ENCODE measurements at regions not wholly inside any gene's neighbourhood (a gene's known extent, or its start where the extent isn't known, plus 50 kb on each side); places are given as distances from the start of the nearest gene placed in this dataset.

DNA sequence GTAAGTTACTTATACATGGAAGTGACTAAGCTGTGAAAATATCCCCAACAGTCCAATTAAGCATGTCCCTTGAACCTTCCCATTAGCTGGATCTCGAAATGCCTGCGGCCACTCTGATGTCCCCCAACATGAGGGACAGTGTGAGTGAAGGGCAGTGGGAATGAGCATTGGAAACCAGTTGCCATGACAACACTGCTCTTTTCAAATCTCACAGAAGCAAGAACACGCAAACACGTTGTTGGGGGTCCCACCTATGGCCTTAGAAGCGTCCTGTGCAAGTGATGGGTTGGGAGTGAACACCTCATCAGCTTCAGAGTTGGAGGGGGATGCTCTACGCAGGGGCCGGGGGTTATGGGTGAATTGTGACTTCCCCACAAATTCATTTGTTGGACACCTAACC, 205.9 kb downstream of the NXNL2 start:
- TF ChIP-seq, protein P1, sequence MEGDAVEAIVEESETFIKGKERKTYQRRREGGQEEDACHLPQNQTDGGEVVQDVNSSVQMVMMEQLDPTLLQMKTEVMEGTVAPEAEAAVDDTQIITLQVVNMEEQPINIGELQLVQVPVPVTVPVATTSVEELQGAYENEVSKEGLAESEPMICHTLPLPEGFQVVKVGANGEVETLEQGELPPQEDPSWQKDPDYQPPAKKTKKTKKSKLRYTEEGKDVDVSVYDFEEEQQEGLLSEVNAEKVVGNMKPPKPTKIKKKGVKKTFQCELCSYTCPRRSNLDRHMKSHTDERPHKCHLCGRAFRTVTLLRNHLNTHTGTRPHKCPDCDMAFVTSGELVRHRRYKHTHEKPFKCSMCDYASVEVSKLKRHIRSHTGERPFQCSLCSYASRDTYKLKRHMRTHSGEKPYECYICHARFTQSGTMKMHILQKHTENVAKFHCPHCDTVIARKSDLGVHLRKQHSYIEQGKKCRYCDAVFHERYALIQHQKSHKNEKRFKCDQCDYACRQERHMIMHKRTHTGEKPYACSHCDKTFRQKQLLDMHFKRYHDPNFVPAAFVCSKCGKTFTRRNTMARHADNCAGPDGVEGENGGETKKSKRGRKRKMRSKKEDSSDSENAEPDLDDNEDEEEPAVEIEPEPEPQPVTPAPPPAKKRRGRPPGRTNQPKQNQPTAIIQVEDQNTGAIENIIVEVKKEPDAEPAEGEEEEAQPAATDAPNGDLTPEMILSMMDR (IDR thresholded peaks at IDR 0.05; ENCODE audit: low read depth, low read length): no peak
- no peak for TF ChIP-seq EZH2phosphoT487 (IDR thresholded peaks at IDR 0.05; ENCODE audit: low read depth)
- no peaks in the 10 kb centered on the region for H3K79me2 ChIP-seq (ENCODE audit: low read length)
- no peaks in the 10 kb centered on the region for H3K4me1 ChIP-seq (ENCODE audit: low read length)
- no peaks in the 10 kb centered on the region for H3K36me3 ChIP-seq (replicated peaks; ENCODE audit: low read depth, low read length)
- no peak overlapping the region for H3K9ac ChIP-seq (ENCODE audit: low read length)
- no peaks in the 10 kb centered on the region for H3K9me3 ChIP-seq (ENCODE audit: insufficient read depth, low read length)
- H4K20me1 ChIP-seq (ENCODE audit: insufficient read depth, low read length): no peaks in the 10 kb centered on the region
- H3K27ac ChIP-seq (ENCODE audit: low read length): no peak overlapping the region
- H3K4me2 ChIP-seq (ENCODE audit: low read length): no peak overlapping the region
- no peak overlapping the region for H3K4me3 ChIP-seq (ENCODE audit: low read length)
- peaks cover 5% of the 10 kb centered on the region; the same call in 1 of the 2 replicates for H3K27me3 ChIP-seq (ENCODE audit: low read depth, low read length)
- no peak overlapping the region for H2AFZ ChIP-seq (ENCODE audit: low read depth, low read length)

DNA sequence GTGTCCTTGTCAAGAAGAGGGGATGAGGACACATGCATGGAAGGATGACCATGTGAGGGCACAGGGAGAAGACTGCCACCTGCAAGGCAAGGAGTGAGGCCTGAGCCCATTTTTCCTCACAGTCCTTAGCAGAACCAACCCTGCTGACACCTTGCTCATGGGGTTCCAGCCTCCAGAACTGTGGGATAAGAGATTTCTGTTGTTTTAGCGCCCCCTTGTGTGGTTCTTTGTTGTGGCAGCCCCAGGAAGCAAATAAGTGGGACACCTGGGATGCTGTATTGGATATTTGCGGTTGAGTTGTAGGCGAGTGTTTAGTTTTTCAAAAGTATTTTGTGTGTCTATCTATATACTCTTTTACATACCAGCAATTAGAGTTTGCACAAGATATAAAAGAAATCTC, 206.4 kb downstream of the NXNL2 start:
- Histone ChIP-seq H2AFZ (ENCODE audit: low read depth, low read length) (no peak overlapping the region), H3K4me3 (ENCODE audit: low read length) (no peak overlapping the region), H3K4me2 (ENCODE audit: low read length) (no peak overlapping the region), H4K20me1 (ENCODE audit: insufficient read depth, low read length) (no peaks in the 10 kb centered on the region), H3K9me3 (ENCODE audit: insufficient read depth, low read length) (no peaks in the 10 kb centered on the region), H3K79me2 (ENCODE audit: low read length) (no peaks in the 10 kb centered on the region), H3K27me3 (ENCODE audit: low read depth, low read length) (peaks cover 5% of the 10 kb centered on the region; the same call in 1 of the 2 replicates), H3K36me3 (replicated peaks; ENCODE audit: low read depth, low read length) (no peaks in the 10 kb centered on the region), H3K27ac (ENCODE audit: low read length) (no peak overlapping the region), H3K9ac (ENCODE audit: low read length) (no peak overlapping the region), H3K4me1 (ENCODE audit: low read length) (no peaks in the 10 kb centered on the region)
- TF ChIP-seq, protein P1 (IDR thresholded peaks at IDR 0.05; ENCODE audit: low read depth, low read length): peak; percentile 53
- TF ChIP-seq EZH2phosphoT487 (IDR thresholded peaks at IDR 0.05; ENCODE audit: low read depth): no peak

DNA sequence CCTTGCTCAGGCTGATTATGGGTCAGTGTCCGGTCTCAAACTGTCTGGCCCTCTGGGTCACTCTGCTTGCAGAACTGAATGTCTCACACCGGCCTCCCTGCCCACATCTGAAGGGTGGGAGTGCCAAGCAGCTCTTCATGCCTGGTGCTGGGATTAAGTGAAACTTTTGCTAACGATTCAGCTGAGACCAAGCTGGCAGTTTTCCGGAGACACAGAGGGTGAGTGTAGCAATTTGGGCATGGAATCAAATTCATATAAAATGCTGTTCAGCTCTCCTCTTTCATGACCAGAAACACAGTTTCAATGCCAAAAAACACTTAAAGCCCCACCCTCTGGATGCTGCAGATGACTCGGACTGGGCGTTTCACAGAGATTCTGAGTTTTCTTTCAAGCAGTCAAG, 207.5 kb downstream of the NXNL2 start:
- Histone ChIP-seq H3K9me3 (ENCODE audit: insufficient read depth, low read length) (no peaks in the 10 kb centered on the region), H3K4me2 (ENCODE audit: low read length) (no peak overlapping the region), H3K4me1 (ENCODE audit: low read length) (no peaks in the 10 kb centered on the region), H3K36me3 (replicated peaks; ENCODE audit: low read depth, low read length) (no peaks in the 10 kb centered on the region), H3K27ac (ENCODE audit: low read length) (no peak overlapping the region), H3K27me3 (ENCODE audit: low read depth, low read length) (peaks cover 5% of the 10 kb centered on the region; the same call in 1 of the 2 replicates), H2AFZ (ENCODE audit: low read depth, low read length) (no peak overlapping the region), H3K4me3 (ENCODE audit: low read length) (no peak overlapping the region), H3K79me2 (ENCODE audit: low read length) (no peaks in the 10 kb centered on the region), H4K20me1 (ENCODE audit: insufficient read depth, low read length) (no peaks in the 10 kb centered on the region), H3K9ac (ENCODE audit: low read length) (no peak overlapping the region)
- TF ChIP-seq, protein P1 (IDR thresholded peaks at IDR 0.05; ENCODE audit: low read depth, low read length): no peak
- TF ChIP-seq EZH2phosphoT487 (IDR thresholded peaks at IDR 0.05; ENCODE audit: low read depth): no peak

DNA sequence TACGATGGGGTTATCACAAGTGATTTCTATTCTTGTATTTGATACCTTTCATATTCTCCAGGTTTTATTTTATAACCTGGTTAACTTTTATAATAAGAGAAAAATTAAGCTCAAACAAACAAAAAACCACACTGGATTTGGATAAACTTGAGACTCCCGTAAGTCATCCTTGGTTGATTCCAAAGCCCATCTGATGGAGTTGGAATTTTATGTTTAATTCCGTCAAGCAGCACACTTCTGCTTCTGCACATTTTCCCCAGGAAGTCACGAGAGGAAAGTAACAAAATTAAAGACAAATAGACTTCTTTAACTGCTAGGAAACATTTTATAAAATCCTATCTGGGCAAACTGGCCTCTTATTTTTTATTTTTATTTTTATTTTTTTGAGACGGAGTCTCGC, 207.9 kb downstream of the NXNL2 start:
- no peak overlapping the region for H3K4me3 ChIP-seq (ENCODE audit: low read length)
- no peak overlapping the region for H3K27ac ChIP-seq (ENCODE audit: low read length)
- TF ChIP-seq, protein P1 (IDR thresholded peaks at IDR 0.05; ENCODE audit: low read depth, low read length): no peak
- no peak for TF ChIP-seq EZH2phosphoT487 (IDR thresholded peaks at IDR 0.05; ENCODE audit: low read depth)
- no peak overlapping the region for H3K4me2 ChIP-seq (ENCODE audit: low read length)
- H3K4me1 ChIP-seq (ENCODE audit: low read length): no peaks in the 10 kb centered on the region
- no peaks in the 10 kb centered on the region for H3K79me2 ChIP-seq (ENCODE audit: low read length)
- H3K27me3 ChIP-seq (ENCODE audit: low read depth, low read length): peaks cover 5% of the 10 kb centered on the region; the same call in 1 of the 2 replicates
- H3K9ac ChIP-seq (ENCODE audit: low read length): no peak overlapping the region
- H3K9me3 ChIP-seq (ENCODE audit: insufficient read depth, low read length): no peaks in the 10 kb centered on the region
- H4K20me1 ChIP-seq (ENCODE audit: insufficient read depth, low read length): no peaks in the 10 kb centered on the region
- H3K36me3 ChIP-seq (replicated peaks; ENCODE audit: low read depth, low read length): no peaks in the 10 kb centered on the region
- H2AFZ ChIP-seq (ENCODE audit: low read depth, low read length): no peak overlapping the region
